ENCODE measurements at regions not wholly inside any gene's neighbourhood (a gene's known extent, or its start where the extent isn't known, plus 50 kb on each side); places are given as distances from the start of the nearest gene placed in this dataset.

- Histone ChIP-seq H3K4me1 (ENCODE audit: insufficient read depth) (peaks cover 7% of the 10 kb centered on the region), H3K27me3 (no peaks in the 10 kb centered on the region), H3K4me2 (no peak overlapping the region), H3K9me2 (replicated peaks; ENCODE audit: insufficient read depth) (no peaks in the 10 kb centered on the region), H3K4me3 (no peak overlapping the region), H3K36me3 (replicated peaks; ENCODE audit: insufficient read depth, low read depth) (no peaks in the 10 kb centered on the region), H3K9me3 (ENCODE audit: low read depth) (no peaks in the 10 kb centered on the region), H3K79me2 (no peaks in the 10 kb centered on the region), H3K27ac (no peak overlapping the region), H4K20me1 (ENCODE audit: insufficient read depth, poor library complexity, severe bottlenecking) (no peaks in the 10 kb centered on the region), H2AFZ (no peak overlapping the region)
- no peak for DNase-seq (ENCODE audit: low spot score)
- WGBS (ENCODE audit: low lambda C conversion rate, missing lambda C conversion rate): 93% methylated on average over 11 of the region's 11 CpGs
- TF ChIP-seq EZH2phosphoT487 (IDR thresholded peaks at IDR 0.05; ENCODE audit: low read depth, severe bottlenecking, unreplicated experiment) (no peak), EZH2 (IDR thresholded peaks at IDR 0.05; ENCODE audit: borderline replicate concordance) (no peak)
- TF ChIP-seq, protein P1, sequence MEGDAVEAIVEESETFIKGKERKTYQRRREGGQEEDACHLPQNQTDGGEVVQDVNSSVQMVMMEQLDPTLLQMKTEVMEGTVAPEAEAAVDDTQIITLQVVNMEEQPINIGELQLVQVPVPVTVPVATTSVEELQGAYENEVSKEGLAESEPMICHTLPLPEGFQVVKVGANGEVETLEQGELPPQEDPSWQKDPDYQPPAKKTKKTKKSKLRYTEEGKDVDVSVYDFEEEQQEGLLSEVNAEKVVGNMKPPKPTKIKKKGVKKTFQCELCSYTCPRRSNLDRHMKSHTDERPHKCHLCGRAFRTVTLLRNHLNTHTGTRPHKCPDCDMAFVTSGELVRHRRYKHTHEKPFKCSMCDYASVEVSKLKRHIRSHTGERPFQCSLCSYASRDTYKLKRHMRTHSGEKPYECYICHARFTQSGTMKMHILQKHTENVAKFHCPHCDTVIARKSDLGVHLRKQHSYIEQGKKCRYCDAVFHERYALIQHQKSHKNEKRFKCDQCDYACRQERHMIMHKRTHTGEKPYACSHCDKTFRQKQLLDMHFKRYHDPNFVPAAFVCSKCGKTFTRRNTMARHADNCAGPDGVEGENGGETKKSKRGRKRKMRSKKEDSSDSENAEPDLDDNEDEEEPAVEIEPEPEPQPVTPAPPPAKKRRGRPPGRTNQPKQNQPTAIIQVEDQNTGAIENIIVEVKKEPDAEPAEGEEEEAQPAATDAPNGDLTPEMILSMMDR (IDR thresholded peaks at IDR 0.05; ENCODE audit: poor library complexity): no peak
Observed at GRCh38 chr14:98726585-98727405, 545.2 kb downstream of the BCL11B start.

GRCh38 chr14:98728024-98728423 lies 544.0 kb downstream of the BCL11B start:
- H3K4me2 ChIP-seq: no peak overlapping the region
- H3K9me3 ChIP-seq (ENCODE audit: low read depth): no peaks in the 10 kb centered on the region
- TF ChIP-seq EZH2phosphoT487 (IDR thresholded peaks at IDR 0.05; ENCODE audit: low read depth, severe bottlenecking, unreplicated experiment) (no peak), EZH2 (IDR thresholded peaks at IDR 0.05; ENCODE audit: borderline replicate concordance) (no peak)
- TF ChIP-seq, protein P1 (IDR thresholded peaks at IDR 0.05; ENCODE audit: poor library complexity): no peak
- no peak overlapping the region for H2AFZ ChIP-seq
- 95% methylated on average over 4 of the region's 4 CpGs for WGBS (ENCODE audit: low lambda C conversion rate, missing lambda C conversion rate)
- H4K20me1 ChIP-seq (ENCODE audit: insufficient read depth, poor library complexity, severe bottlenecking): no peaks in the 10 kb centered on the region
- no peak for DNase-seq (ENCODE audit: low spot score)
- H3K79me2 ChIP-seq: no peaks in the 10 kb centered on the region
- H3K4me3 ChIP-seq: no peak overlapping the region
- no peak overlapping the region for H3K27ac ChIP-seq
- H3K36me3 ChIP-seq (replicated peaks; ENCODE audit: insufficient read depth, low read depth): no peaks in the 10 kb centered on the region
- no peaks in the 10 kb centered on the region for H3K9me2 ChIP-seq (replicated peaks; ENCODE audit: insufficient read depth)
- H3K4me1 ChIP-seq (ENCODE audit: insufficient read depth): peaks cover 7% of the 10 kb centered on the region
- no peaks in the 10 kb centered on the region for H3K27me3 ChIP-seq

DNA sequence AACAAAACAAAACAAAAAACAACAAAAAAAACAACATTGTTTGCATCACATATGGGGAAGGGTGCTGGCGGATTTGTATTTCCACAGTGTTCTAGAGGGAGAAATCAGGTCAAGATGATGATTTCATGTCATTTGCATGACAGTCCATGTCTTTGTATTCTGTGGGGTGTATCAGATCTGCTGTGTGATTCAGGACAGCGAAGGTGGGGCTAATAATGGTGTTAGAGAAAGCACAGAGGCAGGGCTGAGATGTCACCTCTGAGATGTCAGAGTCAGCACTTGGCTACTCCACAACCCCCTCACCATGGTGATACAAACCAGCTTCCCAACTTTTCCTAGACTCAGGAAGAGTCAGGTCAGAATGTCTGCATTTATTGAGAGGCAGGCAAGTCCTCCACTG lies 543.2 kb downstream of the BCL11B start:
- Histone ChIP-seq H3K27me3 (no peaks in the 10 kb centered on the region), H3K27ac (no peak overlapping the region), H4K20me1 (ENCODE audit: insufficient read depth, poor library complexity, severe bottlenecking) (no peaks in the 10 kb centered on the region), H2AFZ (no peak overlapping the region), H3K4me3 (no peak overlapping the region), H3K4me1 (ENCODE audit: insufficient read depth) (peaks cover 7% of the 10 kb centered on the region), H3K9me2 (replicated peaks; ENCODE audit: insufficient read depth) (no peaks in the 10 kb centered on the region), H3K36me3 (replicated peaks; ENCODE audit: insufficient read depth, low read depth) (no peaks in the 10 kb centered on the region), H3K4me2 (no peak overlapping the region), H3K79me2 (no peaks in the 10 kb centered on the region), H3K9me3 (ENCODE audit: low read depth) (no peaks in the 10 kb centered on the region)
- WGBS (ENCODE audit: low lambda C conversion rate, missing lambda C conversion rate): 93% methylated on average over 2 of the region's 2 CpGs
- no peak for DNase-seq (ENCODE audit: low spot score)
- TF ChIP-seq EZH2 (IDR thresholded peaks at IDR 0.05; ENCODE audit: borderline replicate concordance) (no peak), EZH2phosphoT487 (IDR thresholded peaks at IDR 0.05; ENCODE audit: low read depth, severe bottlenecking, unreplicated experiment) (no peak)
- TF ChIP-seq, protein P1 (IDR thresholded peaks at IDR 0.05; ENCODE audit: poor library complexity): no peak
